ENCODE measurements at regions not wholly inside any gene's neighbourhood (a gene's known extent, or its start where the extent isn't known, plus 50 kb on each side); places are given as distances from the start of the nearest gene placed in this dataset.

GRCh38 chr3:72336821-72337479 lies 511.3 kb downstream of the SHQ1 start:
- DNase-seq, result peak; percentile 32

GRCh38 chr3:72336114-72336651 lies 512.1 kb downstream of the SHQ1 start:
- DNase-seq, result no peak

- DNase-seq, result no peak
Observed at GRCh38 chr3:72335458-72336095, 512.7 kb downstream of the SHQ1 start.

GRCh38 chr3:72334681-72335457 lies 513.4 kb downstream of the SHQ1 start:
- DNase-seq, result peak; percentile 72

- DNase-seq, result no peak
Observed at GRCh38 chr3:72332689-72333088, 515.6 kb downstream of the SHQ1 start.

DNA sequence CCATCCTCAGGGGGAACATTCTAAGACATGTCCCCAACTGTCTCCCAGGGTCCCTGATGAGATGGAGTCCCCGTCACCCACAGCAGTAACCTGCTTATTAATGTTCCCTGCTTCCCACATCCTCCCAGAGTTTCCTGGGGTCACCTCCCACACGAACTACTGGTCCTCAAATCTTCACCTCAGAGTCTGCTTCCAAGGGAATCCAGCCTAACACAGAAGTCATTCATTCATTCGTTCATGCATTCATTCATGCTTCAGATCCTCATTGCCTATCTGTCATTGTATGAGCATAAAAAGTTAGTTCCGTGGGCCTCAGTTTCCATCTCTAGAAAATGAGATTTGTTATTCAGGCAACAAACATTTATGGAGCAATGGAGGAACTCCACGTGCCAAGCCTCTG lies 516.2 kb downstream of the SHQ1 start:
- no peak for DNase-seq

- no peak for DNase-seq
Observed at GRCh38 chr3:72331076-72331475, 517.2 kb downstream of the SHQ1 start.

GRCh38 chr3:72329354-72329753 lies 518.9 kb downstream of the SHQ1 start:
- peak; percentile 53 for DNase-seq

GRCh38 chr3:72328755-72329277 lies 519.4 kb downstream of the SHQ1 start:
- DNase-seq, result no peak

GRCh38 chr3:72327008-72327407 lies 521.2 kb downstream of the SHQ1 start:
- no peak for DNase-seq

- no peak for DNase-seq
Observed at GRCh38 chr3:72324253-72324811, 523.9 kb downstream of the SHQ1 start.

- DNase-seq, result no peak
Observed at GRCh38 chr3:72323773-72324172, 524.5 kb downstream of the SHQ1 start.

DNA sequence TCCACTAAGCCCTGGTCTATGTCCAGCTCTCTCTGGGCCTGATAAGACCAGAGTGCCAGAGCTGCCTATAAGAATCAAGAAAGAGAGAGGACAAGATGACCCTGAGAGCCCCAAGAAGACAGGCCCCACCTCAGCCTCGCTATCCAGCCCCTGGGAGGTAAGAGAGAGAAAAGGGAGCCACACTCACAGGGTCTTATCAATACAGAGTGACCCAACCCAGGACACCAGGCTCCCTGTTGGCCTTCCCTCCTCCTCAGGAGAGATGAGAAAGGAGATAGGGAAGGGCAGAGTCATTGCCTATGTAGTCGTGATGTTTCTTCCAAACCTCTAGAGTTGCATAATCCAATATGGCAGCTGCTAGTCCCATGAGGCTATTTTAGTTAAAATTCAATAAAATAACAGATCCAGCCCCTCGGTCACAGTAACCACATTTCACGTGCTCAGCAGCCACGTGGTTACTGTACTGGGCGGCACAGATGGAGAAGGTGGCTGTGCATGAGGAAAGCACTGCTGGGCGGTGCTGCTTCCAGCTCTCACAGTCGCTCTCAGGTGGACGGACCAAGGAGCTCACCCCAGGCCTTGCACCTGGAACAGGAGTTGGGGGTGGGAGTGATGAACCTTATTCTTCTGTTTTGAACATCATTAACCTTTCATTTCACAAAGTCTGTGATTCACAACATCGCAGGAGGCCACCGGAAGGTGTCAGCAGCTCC lies 525.8 kb downstream of the SHQ1 start:
- DNase-seq, result no peak

- no peak for DNase-seq
Observed at GRCh38 chr3:72320955-72321303, 527.3 kb downstream of the SHQ1 start.

- no peak for DNase-seq
Observed at GRCh38 chr3:72320095-72320954, 527.9 kb downstream of the SHQ1 start.

DNA sequence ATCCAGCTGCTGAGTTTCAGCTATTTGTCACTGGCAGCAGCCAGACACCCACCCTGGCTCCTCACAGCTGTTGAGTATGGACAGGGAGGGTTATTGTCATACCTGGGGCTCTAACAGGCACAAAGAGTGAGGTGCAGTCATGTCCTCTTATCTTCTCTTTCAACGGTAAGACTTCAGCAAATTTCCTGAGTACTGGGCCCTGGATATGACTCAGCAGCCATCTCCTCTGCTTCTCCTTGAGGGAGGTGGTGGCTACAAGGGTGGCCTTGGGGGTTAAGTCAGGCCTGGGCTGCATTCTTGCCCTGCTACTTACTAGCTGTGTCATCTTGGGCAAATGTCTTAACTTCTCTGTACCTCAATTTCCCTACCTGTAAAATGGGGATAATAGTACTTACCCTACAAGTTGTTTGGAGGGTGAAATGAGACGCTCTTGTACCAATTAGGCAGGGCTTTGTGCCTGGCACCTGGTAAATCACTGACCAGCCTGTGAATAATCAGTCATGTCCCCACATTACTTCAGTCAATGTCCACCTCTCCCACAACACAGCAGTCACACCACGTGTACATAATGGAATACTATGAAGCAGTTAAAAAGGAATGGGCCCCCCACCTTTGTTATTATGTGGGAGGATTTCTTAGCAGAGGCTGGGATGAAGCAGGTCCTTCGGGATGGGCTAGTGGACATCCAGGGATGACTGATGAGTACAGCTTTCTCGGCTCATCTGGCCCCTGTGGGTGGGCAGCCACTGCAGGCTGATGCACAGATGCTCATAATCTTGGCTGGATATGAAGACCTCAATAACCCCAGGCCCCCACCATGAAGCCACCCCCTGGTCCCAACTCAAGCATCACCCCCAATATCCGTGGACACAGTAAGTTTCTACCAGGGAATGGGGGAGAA lies 528.8 kb downstream of the SHQ1 start:
- DNase-seq, result no peak

GRCh38 chr3:72318504-72319193 lies 529.6 kb downstream of the SHQ1 start:
- DNase-seq, result peak; percentile 39

DNA sequence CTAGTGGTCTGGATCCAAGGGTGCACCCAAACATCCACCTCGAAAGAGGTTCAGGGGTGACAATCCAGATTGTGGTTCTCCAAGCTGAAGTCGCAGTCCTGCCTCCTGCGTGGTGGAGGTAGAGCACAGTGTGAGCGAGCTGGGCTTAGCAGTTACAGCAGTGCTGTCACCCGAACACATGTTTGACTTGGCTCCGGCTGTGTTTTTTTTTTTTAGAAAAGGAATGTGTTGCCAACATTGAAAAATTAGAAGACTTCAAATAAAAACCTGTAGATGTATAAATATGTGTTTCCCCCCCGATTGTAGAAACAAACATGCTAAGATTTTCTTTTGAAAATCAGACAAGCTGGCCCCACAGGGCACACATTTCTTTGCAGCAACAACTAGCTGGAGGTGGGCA lies 530.8 kb downstream of the SHQ1 start:
- no peak for DNase-seq

DNA sequence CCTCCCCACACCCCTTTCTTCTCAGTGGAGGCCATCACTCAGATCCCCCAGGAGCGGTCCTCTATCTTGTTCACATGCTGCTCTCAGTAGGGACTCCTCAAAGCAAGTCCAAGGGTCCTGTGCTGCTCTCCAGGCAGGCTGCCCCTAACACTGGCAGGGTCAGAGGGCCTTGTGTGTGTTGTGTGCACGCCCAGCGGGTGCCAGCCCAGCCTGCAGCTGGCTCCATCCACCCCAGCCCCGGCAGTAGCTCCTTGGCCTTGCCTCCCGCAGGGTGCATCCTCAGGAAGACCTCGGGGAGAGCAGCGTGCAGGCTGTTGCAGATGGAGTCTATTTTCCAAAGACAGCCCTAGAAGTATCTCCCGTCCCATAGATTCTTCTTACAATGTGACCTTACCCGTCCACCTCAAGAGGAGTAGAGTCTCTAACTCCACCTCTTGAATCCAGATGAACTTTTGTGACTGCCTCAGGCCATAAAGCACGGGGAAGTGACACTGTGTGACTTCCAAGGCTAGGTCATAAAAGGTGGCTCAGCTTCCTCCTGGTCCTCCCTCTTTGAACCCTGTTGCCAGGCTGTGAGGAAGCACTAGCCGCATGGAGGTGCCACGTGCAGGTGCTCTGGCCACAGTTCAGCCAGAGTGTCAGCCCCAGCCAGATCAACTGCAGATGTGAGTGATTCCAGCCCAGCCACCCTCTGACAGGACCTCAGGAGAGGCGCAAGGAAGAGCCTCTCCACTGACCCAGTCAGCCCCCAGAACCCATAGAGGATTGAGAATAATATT lies 531.6 kb downstream of the SHQ1 start:
- DNase-seq, result no peak
